ENCODE measurements at regions not wholly inside any gene's neighbourhood (a gene's known extent, or its start where the extent isn't known, plus 50 kb on each side); places are given as distances from the start of the nearest gene placed in this dataset.

- in situ Hi-C loops (cut with MboI; ENCODE audit: low sequenced_read_pairs, unreplicated experiment), result no loop called here
- DNase-seq (ENCODE audit: low spot score), result no peak
- TF ChIP-seq, protein P1, sequence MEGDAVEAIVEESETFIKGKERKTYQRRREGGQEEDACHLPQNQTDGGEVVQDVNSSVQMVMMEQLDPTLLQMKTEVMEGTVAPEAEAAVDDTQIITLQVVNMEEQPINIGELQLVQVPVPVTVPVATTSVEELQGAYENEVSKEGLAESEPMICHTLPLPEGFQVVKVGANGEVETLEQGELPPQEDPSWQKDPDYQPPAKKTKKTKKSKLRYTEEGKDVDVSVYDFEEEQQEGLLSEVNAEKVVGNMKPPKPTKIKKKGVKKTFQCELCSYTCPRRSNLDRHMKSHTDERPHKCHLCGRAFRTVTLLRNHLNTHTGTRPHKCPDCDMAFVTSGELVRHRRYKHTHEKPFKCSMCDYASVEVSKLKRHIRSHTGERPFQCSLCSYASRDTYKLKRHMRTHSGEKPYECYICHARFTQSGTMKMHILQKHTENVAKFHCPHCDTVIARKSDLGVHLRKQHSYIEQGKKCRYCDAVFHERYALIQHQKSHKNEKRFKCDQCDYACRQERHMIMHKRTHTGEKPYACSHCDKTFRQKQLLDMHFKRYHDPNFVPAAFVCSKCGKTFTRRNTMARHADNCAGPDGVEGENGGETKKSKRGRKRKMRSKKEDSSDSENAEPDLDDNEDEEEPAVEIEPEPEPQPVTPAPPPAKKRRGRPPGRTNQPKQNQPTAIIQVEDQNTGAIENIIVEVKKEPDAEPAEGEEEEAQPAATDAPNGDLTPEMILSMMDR (IDR thresholded peaks at IDR 0.05; ENCODE audit: borderline replicate concordance, control extremely low read depth, extremely low read depth, insufficient read depth, missing control alignments), result no peak
Observed at GRCh38 chr1:56216218-56216617, 363.1 kb downstream of the PLPP3 start.

DNA sequence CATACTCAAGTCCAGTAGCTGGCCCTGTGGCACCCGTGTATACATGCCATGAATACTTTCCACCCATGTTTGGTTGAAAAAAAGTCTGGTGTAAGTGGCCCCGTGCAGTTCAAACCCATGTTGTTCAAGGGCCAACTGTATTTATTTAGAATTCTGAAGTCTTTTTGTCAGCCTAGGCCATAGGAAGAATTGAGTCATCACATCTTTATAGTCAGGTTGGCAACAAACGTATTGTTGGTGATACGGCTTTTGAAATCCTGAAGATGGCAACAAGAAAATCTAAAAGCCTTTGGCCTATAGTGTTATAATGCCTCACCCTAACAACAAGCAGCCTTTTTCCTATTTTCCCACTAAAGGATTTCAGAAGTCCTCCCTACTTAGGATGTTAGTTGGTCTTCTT lies 363.6 kb downstream of the PLPP3 start:
- no peak for DNase-seq (ENCODE audit: low spot score)
- in situ Hi-C loops (cut with MboI; ENCODE audit: low sequenced_read_pairs, unreplicated experiment), result no loop called here
- TF ChIP-seq, protein P1 (IDR thresholded peaks at IDR 0.05; ENCODE audit: borderline replicate concordance, control extremely low read depth, extremely low read depth, insufficient read depth, missing control alignments), result no peak

- DNase-seq (ENCODE audit: low spot score), result no peak
- TF ChIP-seq, protein P1 (IDR thresholded peaks at IDR 0.05; ENCODE audit: borderline replicate concordance, control extremely low read depth, extremely low read depth, insufficient read depth, missing control alignments), result no peak
- in situ Hi-C loops (cut with MboI; ENCODE audit: low sequenced_read_pairs, unreplicated experiment), result no loop called here
Observed at GRCh38 chr1:56215086-56215485, 364.3 kb downstream of the PLPP3 start.

- in situ Hi-C loops (cut with MboI; ENCODE audit: low sequenced_read_pairs, unreplicated experiment), result no loop called here
- TF ChIP-seq, protein P1 (IDR thresholded peaks at IDR 0.05; ENCODE audit: borderline replicate concordance, control extremely low read depth, extremely low read depth, insufficient read depth, missing control alignments), result no peak
- DNase-seq (ENCODE audit: low spot score), result no peak
Observed at GRCh38 chr1:56213068-56213467, 366.3 kb downstream of the PLPP3 start.

GRCh38 chr1:56212143-56212542 lies 367.2 kb downstream of the PLPP3 start:
- in situ Hi-C loops (cut with MboI; ENCODE audit: low sequenced_read_pairs, unreplicated experiment), result no loop called here
- TF ChIP-seq, protein P1 (IDR thresholded peaks at IDR 0.05; ENCODE audit: borderline replicate concordance, control extremely low read depth, extremely low read depth, insufficient read depth, missing control alignments), result no peak
- no peak for DNase-seq (ENCODE audit: low spot score)

DNA sequence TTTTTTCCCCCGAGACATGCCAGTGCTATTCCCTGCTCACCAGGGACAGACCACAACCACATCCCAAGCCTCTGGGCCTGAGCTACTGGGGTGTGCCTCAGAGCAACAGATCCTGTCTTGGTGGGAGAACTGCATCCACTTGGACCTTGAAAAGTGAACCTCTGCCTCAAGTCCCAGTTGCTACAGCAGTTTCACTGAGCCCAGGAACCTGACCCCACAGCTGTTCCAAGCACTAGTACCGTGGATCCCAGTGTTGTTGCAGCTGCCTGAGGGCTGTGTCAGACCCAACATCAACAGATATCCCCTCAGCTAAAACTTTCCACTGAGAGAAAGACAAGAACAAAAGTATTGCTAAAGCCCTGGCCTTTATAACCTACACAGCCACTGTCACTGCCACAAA lies 373.0 kb downstream of the PLPP3 start:
- in situ Hi-C loops (cut with MboI; ENCODE audit: low sequenced_read_pairs, unreplicated experiment), result no loop called here
- DNase-seq (ENCODE audit: low spot score), result no peak
- TF ChIP-seq, protein P1 (IDR thresholded peaks at IDR 0.05; ENCODE audit: borderline replicate concordance, control extremely low read depth, extremely low read depth, insufficient read depth, missing control alignments), result no peak

GRCh38 chr1:56204206-56204605 lies 375.2 kb downstream of the PLPP3 start:
- TF ChIP-seq, protein P1 (IDR thresholded peaks at IDR 0.05; ENCODE audit: borderline replicate concordance, control extremely low read depth, extremely low read depth, insufficient read depth, missing control alignments), result no peak
- DNase-seq (ENCODE audit: low spot score), result no peak
- in situ Hi-C loops (cut with MboI; ENCODE audit: low sequenced_read_pairs, unreplicated experiment), result no loop called here

Data from GM13976 (cell line).